Aorta (tissue), 5 donors: ENCODE measurements at regions not wholly inside any gene's neighbourhood (a gene's known extent, or its start where the extent isn't known, plus 50 kb on each side); places are given as distances from the start of the nearest gene placed in this dataset.

Source experiments
- ATAC-seq: fragments of 200-7000 bp; cut with Tn5 transposase; one replicate; pipeline ENCODE4 v1.9.1; 2022; ENCODE audit warnings: moderate library complexity; ENCODE audit not compliant: low FRiP score
- DNase-seq, 2 donors: peaks; one replicate each; pipeline ENCODE4 v3.0.0-alpha.2; 2020
- H3K27ac ChIP-seq, 2 donors: one replicate each; pipeline ENCODE4 v1.5.1; 2013; ENCODE audit warnings: low read length in 2 of 2, mild to moderate bottlenecking in 2 of 2, moderate library complexity in 2 of 2, control low read depth in 1 of 2, inconsistent platforms in 1 of 2, low read depth in 1 of 2
- H3K27me3 ChIP-seq, 2 donors: one replicate each; pipeline ENCODE4 v1.6.1; 2013; ENCODE audit warnings: control low read depth in 1 of 2, low read length in 1 of 2, mild to moderate bottlenecking in 1 of 2, moderate library complexity in 1 of 2; ENCODE audit not compliant: insufficient read depth in 2 of 2, control insufficient read depth in 1 of 2
- H3K36me3 ChIP-seq, 2 donors: one replicate each; pipeline ENCODE4 v1.6.1; 2013; ENCODE audit warnings: control low read depth in 1 of 2, low read length in 1 of 2, mild to moderate bottlenecking in 1 of 2; ENCODE audit not compliant: insufficient read depth in 2 of 2, control insufficient read depth in 1 of 2
- H3K4me1 ChIP-seq, 2 donors: one replicate each; pipeline ENCODE4 v1.6.1; 2013; ENCODE audit warnings: low read length in 2 of 2, control low read depth in 1 of 2, mild to moderate bottlenecking in 1 of 2, moderate library complexity in 1 of 2; ENCODE audit not compliant: insufficient read depth in 2 of 2, control insufficient read depth in 1 of 2
- H3K4me3 ChIP-seq, 2 donors: one replicate each; pipeline ENCODE4 v1.5.1; 2013; ENCODE audit warnings: low read length in 2 of 2, control low read depth in 1 of 2, mild to moderate bottlenecking in 1 of 2
- H3K9me3 ChIP-seq: one replicate; pipeline ENCODE4 v1.6.1; 2013; ENCODE audit warnings: mild to moderate bottlenecking, low read length; ENCODE audit not compliant: control insufficient read depth
- WGBS, 2 donors: extraction: QIAGEN DNeasy Blood & Tissue Kit; methylation state at CpG; one replicate each; pipeline ENCODE4 v1.1.7; 2013; 5-methylcytosine and 5-hydroxymethylcytosine counted together
- intact Hi-C, 2 donors: fragments of 100-400 bp; cut with DNase I; formaldehyde crosslinking; loops; one replicate each; pipeline versions ENCODE4 v1.14.2 to v1.15.0; 2022
- donor health status: healthy with polysubstance abuse.
- donor health status: Bipolar disorder and iron deficiency.
- donor health status: DM: no; HTN: no; CAD: no.
- donor health status: DM: no; HTN: no; CAD: no.
- donor health status: DM: yes; HTN: yes; CAD: no.

- WGBS, 2 donors: 85 to 86% methylated on average over 6 of the region's 6 CpGs
- no peak overlapping the region for H3K27ac ChIP-seq
- H3K4me1 ChIP-seq: no peaks in the 10 kb centered on the region
- H3K4me3 ChIP-seq: no peak overlapping the region
- DNase-seq (no peak), ATAC-seq (no peak)
- no peaks in the 10 kb centered on the region for H3K27me3 ChIP-seq
- no peaks in the 10 kb centered on the region for H3K36me3 ChIP-seq
- intact Hi-C loops: no loop called here
- no peaks in the 10 kb centered on the region for H3K9me3 ChIP-seq
Measured at GRCh38 chr10:128281343-128281742, 155.1 kb upstream of the MKI67 start.

GRCh38 chr10:128281861-128282260, 155.6 kb upstream of the MKI67 start:
- ATAC-seq (no peak), DNase-seq (no peak)
- no peaks in the 10 kb centered on the region for H3K9me3 ChIP-seq
- no peaks in the 10 kb centered on the region for H3K4me1 ChIP-seq
- no peaks in the 10 kb centered on the region for H3K27me3 ChIP-seq
- intact Hi-C loops: no loop called here
- WGBS, 2 donors: 93 to 95% methylated on average over 14 of the region's 14 CpGs
- H3K36me3 ChIP-seq: no peaks in the 10 kb centered on the region
- no peak overlapping the region for H3K27ac ChIP-seq
- no peak overlapping the region for H3K4me3 ChIP-seq

- intact Hi-C loops: no loop called here
- DNase-seq (no peak), ATAC-seq (no peak)
- Histone ChIP-seq H3K9me3 (peaks cover 5% of the 10 kb centered on the region), H3K36me3 (no peaks in the 10 kb centered on the region), H3K27me3 (no peaks in the 10 kb centered on the region), H3K27ac (no peak overlapping the region), H3K4me3 (no peak overlapping the region), H3K4me1 (no peaks in the 10 kb centered on the region)
- 32 to 35% methylated on average over 22 of the region's 22 CpGs for WGBS, 2 donors
Measured at GRCh38 chr10:128286141-128286761, 160.0 kb upstream of the MKI67 start.

GRCh38 chr10:128286762-128287500, 160.7 kb upstream of the MKI67 start:
- 5 to 7% methylated on average over 47 to 63 of the region's 63 CpGs for WGBS, 2 donors
- H3K36me3 ChIP-seq: no peaks in the 10 kb centered on the region
- no peaks in the 10 kb centered on the region for H3K27me3 ChIP-seq
- H3K4me3 ChIP-seq: no peak overlapping the region
- H3K27ac ChIP-seq: no peak overlapping the region
- H3K4me1 ChIP-seq: no peaks in the 10 kb centered on the region
- DNase-seq (no peak), ATAC-seq (no peak)
- intact Hi-C loops: no loop called here
- peaks cover 5% of the 10 kb centered on the region for H3K9me3 ChIP-seq

- ATAC-seq: no peak
- DNase-seq: no peak
- H3K27ac ChIP-seq: no peak overlapping the region
- WGBS, 2 donors: 88 to 90% methylated on average over 6 of the region's 6 CpGs
- H3K9me3 ChIP-seq: peaks cover 5% of the 10 kb centered on the region
- no peaks in the 10 kb centered on the region for H3K27me3 ChIP-seq
- no peaks in the 10 kb centered on the region for H3K36me3 ChIP-seq
- no peak overlapping the region for H3K4me3 ChIP-seq
- intact Hi-C loops: no loop called here
- no peaks in the 10 kb centered on the region for H3K4me1 ChIP-seq
Measured at GRCh38 chr10:128287921-128288320, 161.7 kb upstream of the MKI67 start.

- 93% methylated on average over 4 of the region's 4 CpGs for WGBS, 2 donors
- H3K27me3 ChIP-seq: no peaks in the 10 kb centered on the region
- H3K27ac ChIP-seq: no peak overlapping the region
- H3K4me1 ChIP-seq: no peaks in the 10 kb centered on the region
- no peak for DNase-seq
- H3K36me3 ChIP-seq: no peaks in the 10 kb centered on the region
- H3K9me3 ChIP-seq: peaks cover 5% of the 10 kb centered on the region
- no peak for ATAC-seq
- intact Hi-C loops: no loop called here
- H3K4me3 ChIP-seq: no peak overlapping the region
Measured at GRCh38 chr10:128289621-128290020, 163.4 kb upstream of the MKI67 start.

- peaks cover 4% of the 10 kb centered on the region for H3K9me3 ChIP-seq
- intact Hi-C loops: no loop called here
- WGBS, 2 donors: 90 to 94% methylated on average over 7 of the region's 7 CpGs
- ATAC-seq (no peak), DNase-seq (no peak)
- H3K4me1 ChIP-seq: no peaks in the 10 kb centered on the region
- no peaks in the 10 kb centered on the region for H3K36me3 ChIP-seq
- H3K27me3 ChIP-seq: no peaks in the 10 kb centered on the region
- H3K27ac ChIP-seq: no peak overlapping the region
- no peak overlapping the region for H3K4me3 ChIP-seq
Measured at GRCh38 chr10:128295003-128295402, 168.8 kb upstream of the MKI67 start.

- ATAC-seq: no peak
- Histone ChIP-seq H3K27ac (no peak overlapping the region), H3K9me3 (no peaks in the 10 kb centered on the region), H3K4me3 (no peak overlapping the region), H3K27me3 (no peaks in the 10 kb centered on the region), H3K36me3 (no peaks in the 10 kb centered on the region), H3K4me1 (no peaks in the 10 kb centered on the region)
- 37 to 43% methylated on average over 13 of the region's 13 CpGs for WGBS, 2 donors
- intact Hi-C loops: no loop called here
- no peak for DNase-seq
Measured at GRCh38 chr10:128296253-128297007, 170.2 kb upstream of the MKI67 start.
